ENCODE measurements at regions not wholly inside any gene's neighbourhood (a gene's known extent, or its start where the extent isn't known, plus 50 kb on each side); places are given as distances from the start of the nearest gene placed in this dataset.

DNA sequence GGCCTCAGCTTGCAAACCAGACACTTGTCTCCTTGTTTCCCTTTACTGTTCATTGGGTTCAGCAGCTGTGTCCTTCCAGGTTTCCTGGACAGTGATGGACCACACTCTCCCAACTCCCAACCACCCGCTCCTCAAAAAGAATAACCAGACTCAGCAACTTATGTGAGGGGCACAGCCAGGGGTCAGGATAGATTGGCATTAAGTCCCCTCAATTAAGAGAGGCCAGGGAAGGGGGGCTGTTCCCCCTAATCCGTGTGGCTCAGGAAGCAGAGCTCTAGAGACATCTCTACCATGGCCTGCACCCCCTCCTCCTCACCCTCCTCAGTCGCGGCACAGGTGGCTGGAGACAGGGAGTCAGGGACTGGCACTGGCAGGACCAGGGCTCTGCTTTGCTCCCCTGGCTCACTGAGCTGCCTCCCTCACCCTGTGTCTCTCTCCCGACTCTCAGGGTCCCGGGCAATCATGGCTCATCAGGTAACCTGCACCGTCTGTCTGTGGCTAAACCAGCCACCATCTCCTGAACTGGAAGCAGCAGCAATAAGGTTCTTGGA is 111.7 kb downstream of the ZNF280B start:
- no peak for DNase-seq

- no peak for DNase-seq
Measured at GRCh38 chr22:22397292-22397870, 111.2 kb downstream of the ZNF280B start.

- no peak for DNase-seq
Measured at GRCh38 chr22:22397875-22398524, 110.5 kb downstream of the ZNF280B start.

DNA sequence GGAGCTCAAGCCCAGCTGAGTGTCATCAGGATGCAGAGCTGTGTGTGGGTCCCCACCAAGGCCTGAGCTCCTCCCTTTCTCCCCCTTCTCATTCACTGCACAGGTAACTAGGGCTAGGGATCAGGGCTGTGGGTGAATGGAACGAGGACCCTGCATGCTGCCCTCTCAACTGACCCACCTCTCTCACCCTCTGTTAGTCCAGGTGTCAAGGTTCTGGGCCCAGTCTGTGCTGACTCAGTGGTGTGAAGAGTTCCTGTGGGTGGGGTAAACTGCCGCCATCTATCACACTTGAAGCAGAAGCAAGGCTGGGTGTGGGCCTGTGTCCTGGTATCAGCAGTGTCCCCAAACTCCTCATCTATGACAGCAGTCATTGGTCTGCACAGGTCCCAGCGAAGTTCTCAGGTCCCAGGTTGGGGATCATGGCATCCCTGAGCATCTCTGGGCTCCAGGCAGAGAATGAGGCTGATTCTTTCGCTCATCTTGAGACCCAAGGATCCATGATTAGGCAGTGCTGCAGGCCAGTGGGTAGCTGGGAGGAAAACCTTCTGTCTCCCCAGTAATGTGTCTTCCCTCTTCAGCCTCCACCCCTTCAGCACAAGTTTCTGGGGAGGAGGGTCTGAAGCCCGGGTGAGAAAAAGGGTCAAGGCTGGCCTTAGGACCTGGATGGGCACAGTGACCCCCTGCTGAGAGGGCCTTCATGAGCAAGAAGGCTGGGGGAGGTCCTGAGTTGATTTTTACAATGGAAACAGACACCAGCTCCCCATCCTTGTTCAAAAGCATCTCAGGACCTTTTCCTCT is 109.8 kb downstream of the ZNF280B start:
- no peak for DNase-seq

GRCh38 chr22:22400099-22400498 is 108.4 kb downstream of the ZNF280B start:
- DNase-seq: no peak

GRCh38 chr22:22400964-22401363 is 107.6 kb downstream of the ZNF280B start:
- DNase-seq: no peak

GRCh38 chr22:22401381-22401780 is 107.2 kb downstream of the ZNF280B start:
- no peak for DNase-seq

- no peak for DNase-seq
Measured at GRCh38 chr22:22403306-22403705, 105.2 kb downstream of the ZNF280B start.

DNA sequence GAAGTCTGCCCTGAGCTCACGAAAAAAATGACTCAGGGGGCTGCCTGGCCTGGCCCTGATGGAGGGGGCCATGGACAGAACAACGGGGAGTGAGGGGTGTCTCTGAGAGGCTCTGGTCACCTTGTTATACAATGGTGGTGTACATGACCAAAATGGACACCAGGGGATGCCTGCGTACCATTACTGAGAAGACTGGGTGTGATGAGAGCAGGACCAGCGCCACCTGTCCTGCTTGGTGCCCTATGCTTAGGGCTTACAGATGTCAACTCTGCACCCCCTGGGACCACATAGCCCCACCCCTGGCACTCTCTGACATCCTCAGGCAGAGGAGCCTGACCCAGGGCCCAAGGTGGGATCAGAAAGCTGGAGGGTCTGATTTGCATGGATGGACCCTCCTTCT is 104.8 kb downstream of the ZNF280B start:
- DNase-seq: no peak

DNA sequence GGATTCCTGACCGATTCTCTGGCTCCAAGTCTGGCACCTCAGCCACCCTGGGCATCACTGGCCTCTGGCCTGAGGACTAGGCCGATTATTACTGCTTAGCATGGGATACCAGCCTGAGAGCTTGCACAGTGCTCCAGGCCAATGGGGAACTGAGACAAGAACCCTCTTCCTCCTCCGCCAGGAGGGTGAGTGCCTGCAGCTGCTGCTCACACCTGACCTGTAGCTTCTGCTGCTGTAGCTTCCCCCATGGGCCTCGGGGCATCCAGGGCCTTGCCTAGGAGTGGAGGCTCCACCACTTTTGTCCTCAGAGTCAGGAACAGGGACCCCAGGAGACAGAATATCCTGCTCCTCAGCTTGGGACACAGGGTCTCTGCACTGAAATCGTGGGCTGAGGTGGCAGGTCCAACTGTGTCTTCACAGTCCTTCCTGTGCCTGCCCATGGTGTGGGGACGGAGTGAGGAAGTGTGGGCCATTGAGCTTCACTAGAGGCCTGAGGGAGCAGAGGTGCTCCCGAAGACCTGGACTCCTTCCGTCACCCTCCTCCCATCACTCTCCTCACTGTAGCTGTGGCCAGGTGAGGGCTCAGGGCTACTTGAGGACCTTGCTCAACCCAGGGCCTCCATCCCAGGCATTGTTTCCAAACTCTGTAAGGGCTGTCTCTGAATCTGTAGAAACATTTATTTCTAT is 103.8 kb downstream of the ZNF280B start:
- no peak for DNase-seq

DNA sequence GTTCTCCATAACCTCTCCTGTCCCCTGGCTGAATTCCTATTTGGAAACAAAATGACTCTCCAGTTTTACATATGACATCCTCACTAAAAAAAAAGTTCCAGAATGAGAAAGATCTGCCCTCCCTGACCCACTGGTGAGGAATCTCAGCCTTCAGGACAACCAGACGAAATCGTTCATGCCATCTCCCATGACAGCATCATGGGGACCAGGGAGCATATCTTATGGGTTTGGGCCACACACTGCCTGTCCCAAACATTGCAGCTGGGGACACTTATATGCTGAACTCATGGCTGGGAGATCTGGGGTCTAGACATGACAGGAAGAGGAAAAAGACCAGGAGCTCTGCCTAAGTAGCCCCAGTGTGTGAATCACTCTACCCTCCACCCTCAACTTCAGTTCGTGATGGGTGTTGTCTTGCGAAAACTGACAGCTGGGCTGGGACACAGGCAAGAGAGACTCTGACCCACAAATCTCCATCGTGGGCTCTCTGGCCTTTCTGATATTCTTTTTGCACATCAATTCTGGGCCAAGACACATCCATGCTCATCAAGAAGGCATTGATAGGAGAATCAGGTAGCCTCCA is 102.0 kb downstream of the ZNF280B start:
- DNase-seq: no peak

DNA sequence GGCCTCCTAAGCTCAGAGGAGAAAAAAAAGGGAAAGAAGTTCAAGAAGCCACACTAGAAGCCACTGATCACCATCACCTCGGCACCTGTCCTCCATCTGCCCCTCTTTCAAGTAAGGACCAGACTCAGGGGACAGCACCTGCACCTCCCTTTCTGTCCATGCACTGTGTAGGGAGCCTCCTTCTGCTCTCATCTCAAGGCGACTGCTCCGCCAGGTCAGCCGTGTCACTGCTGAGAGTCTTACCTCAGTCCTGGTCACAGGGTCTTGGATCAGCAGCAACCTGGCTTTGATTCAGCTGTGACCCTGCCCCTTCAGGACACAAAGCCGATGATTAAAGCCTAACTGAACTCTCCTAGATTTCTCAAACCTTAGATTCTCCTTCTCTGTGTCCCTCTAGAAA is 101.5 kb downstream of the ZNF280B start:
- DNase-seq: no peak

DNA sequence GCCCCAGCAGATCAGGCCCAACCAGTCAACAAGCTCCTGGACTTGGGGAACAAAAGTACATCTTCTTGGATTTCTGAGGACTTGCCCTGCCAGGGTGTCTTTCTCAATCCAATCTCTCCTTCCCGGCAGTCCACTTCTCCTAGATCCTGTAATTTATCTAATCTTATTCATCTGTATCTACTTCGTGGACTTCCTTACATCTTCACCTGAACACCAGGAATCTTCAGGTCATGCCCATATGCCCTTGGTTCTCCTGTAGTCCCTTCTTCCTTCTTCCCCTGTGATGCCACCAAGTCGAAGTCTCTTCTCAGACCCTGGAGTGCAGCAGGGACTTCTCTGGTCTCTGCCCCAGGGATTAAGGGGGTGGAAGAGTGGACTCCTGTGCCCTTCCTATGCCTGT is 100.3 kb downstream of the ZNF280B start:
- no peak for DNase-seq

- DNase-seq: no peak
Measured at GRCh38 chr22:22408731-22409696, 99.5 kb downstream of the ZNF280B start.

DNA sequence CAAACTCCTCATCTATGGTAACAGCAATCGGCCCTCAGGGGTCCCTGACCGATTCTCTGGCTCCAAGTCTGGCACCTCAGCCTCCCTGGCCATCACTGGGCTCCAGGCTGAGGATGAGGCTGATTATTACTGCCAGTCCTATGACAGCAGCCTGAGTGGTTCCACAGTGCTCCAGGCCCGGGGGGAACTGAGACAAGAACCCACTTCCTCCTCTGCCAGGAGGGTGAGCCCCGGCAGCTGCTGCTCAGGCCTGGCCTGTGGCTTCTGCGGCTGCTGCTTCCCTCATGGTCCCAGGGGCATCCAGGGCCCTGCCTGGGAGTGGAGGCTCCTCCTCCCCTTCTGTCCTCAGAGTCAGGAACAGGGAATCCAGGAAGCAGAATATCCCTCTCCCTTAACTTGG is 98.4 kb downstream of the ZNF280B start:
- DNase-seq: peak in 1 of 2 donors; percentile 40

GRCh38 chr22:22410677-22411076 is 97.9 kb downstream of the ZNF280B start:
- no peak for DNase-seq

DNA sequence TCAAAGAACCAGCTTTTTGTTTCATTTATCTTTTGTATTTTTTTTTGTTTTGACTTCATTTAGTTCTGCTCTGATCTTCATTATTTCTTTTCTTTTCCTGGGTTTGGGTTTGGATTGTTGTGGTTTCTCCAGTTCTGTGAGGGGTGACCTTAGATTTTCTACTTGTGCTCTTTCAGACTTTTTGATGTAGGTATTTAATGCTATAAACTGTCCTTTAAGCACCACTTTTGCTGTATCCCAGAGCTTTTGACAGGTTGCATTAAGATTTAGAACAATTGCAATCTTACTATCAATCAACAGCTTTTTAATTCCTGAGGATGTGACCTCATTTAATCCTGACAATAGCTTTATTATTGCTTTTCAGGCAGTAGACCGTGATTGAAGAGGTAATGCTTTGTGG is 94.3 kb downstream of the ZNF280B start:
- DNase-seq: no peak

GRCh38 chr22:22417495-22418162 is 90.9 kb downstream of the ZNF280B start:
- no peak for DNase-seq

DNA sequence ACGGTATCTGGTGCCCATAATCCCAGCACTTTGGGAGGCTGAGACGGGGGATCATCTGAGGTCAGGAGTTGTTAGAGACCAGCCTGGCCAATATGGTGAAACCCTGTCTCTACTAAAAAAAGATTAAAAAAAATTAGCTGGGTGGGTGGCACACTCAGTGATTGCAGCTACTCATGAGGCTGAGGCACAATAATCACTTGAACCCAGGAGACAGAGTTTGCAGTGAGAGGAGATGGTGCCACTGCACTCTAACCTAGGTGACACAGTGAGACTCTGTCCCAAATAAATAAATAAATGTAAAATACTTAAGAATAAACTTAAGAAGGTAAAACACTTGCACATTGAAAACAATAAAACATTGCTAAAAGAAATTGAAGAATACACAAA is 90.4 kb downstream of the ZNF280B start:
- no peak for DNase-seq

DNA sequence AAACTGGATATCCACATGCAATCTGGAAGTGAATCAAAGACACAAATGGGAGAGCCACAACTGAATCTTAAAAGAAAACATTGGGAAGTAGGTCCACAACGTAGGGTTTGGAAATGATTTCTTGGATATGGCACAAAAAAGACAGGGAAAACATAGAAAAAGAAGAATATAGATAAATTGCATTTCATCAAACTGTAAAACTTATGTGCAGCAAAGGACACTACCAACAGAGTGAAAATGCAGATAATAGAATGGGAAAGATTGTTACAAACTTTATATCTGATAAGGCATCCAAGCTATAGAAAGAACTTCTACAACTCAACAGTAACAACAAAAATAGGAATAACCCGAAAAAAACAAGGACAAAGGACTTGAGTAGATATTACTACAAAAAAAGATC is 89.6 kb downstream of the ZNF280B start:
- no peak for DNase-seq

DNA sequence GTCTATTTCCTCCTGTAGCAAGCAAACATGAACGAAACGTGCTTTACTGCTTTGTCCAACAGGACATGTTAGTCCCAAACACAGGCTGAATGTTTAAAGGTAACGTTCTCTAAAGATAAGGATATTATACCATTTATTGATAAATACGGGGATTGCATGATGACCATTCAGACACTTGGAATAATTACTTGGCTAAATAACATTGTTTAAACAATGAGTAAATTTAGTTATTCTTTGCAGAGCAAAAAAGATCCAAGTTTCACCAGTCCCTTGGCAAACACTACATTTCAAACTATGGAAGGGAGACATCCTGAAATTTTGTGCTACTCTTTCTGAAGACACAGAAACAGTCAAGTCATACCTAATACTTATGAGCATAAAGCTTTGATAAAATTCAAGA is 88.0 kb downstream of the ZNF280B start:
- DNase-seq: no peak

Data from bone marrow (tissue), 2 donors.